ENCODE measurements at regions not wholly inside any gene's neighbourhood (a gene's known extent, or its start where the extent isn't known, plus 50 kb on each side); places are given as distances from the start of the nearest gene placed in this dataset.

DNA sequence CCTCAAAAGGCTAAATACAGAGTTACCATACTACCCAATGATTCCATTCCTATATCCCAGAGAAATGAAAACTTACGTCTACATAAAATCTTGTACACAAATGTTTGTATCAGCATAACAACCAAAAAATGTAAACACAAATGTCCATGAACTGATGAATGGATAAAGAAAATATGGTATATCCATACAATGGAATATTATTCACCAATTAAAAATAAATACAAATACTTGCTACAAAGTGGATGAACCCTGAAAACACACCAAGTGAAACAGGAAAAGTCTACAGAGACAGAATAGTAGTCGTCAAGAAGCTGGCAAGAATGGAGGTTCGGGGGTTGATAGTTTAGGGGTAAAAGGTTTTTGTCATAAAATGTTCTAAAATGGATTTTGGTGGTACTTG is 54.0 kb upstream of the ANKRD28 start:
- H3K4me1 ChIP-seq (ENCODE audit: insufficient read depth, insufficient read length): no peaks in the 10 kb centered on the region
- H3K9me3 ChIP-seq (ENCODE audit: insufficient read depth, low read length): peaks cover 13% of the 10 kb centered on the region
- no peak for TF ChIP-seq SUZ12 (IDR thresholded peaks at IDR 0.05; ENCODE audit: extremely low read depth, insufficient read depth, insufficient read length)
- TF ChIP-seq YY1 (IDR thresholded peaks at IDR 0.05; ENCODE audit: insufficient read depth, insufficient read length): no peak
- TF ChIP-seq ZNF274 (IDR thresholded peaks at IDR 0.05; ENCODE audit: low read depth, low read length): no peak
- no peaks in the 10 kb centered on the region for H3K27me3 ChIP-seq (ENCODE audit: insufficient read depth, insufficient read length)
- peaks cover 2% of the 10 kb centered on the region for H3K36me3 ChIP-seq (ENCODE audit: insufficient read depth, insufficient read length, low read length)
- DNase-seq (ENCODE audit: low read depth, low spot score): no peak
- H3K4me3 ChIP-seq (ENCODE audit: insufficient read length, low read depth): no peak overlapping the region
- H3K9ac ChIP-seq (ENCODE audit: insufficient read length, low read depth): no peak overlapping the region

DNA sequence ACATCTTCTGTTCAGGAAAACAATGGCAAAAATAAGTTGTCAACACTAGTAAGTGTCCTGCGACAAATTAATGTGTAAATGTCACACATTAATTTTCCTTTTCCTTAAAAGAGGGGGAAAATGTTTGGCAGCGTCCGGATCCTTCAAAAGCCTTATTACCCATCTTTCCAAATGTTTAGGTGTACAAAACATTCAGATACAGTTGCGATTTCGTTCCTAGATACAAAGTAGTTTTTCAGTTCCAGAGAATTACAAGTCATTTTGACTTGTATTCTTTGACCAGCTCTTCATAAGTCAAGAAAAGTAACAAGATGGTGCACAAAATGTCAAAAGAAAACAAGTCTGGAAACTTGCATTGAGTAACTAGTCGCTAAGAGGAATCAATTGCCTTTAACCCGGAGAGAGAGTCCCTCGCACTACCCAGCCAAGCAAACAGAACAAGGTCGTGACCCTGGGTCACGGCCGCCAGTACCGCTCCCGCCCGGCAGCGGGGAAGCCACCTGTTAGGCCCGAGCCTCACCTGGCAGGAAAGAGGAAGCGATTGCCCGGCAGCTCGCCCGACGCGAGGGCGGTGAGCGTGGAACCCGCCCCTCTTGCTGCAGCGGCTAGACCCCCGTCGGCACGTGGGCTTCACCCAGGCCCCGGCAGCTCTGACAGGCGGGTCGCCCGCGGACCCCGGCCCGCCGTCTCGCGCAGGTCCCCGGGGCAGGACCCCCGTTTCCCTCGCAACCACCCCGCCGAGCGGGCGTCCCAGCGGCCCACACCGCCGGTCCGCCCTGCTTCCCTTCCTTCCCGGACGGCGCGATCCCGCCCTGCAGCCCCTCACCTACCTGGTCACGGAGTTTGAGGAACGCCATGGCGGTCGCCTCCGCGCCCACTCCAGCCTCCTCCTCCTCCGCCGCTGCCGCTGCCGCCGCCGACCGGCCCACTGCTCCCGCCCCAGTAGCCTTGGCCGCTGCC is 61.0 kb upstream of the ANKRD28 start:
- no peaks in the 10 kb centered on the region for H3K36me3 ChIP-seq (ENCODE audit: insufficient read depth, insufficient read length, low read length)
- H3K4me3 ChIP-seq (ENCODE audit: insufficient read length, low read depth): peak overlapping the region; percentile 87
- peak overlapping the region; percentile 89 for H3K9ac ChIP-seq (ENCODE audit: insufficient read length, low read depth)
- H3K9me3 ChIP-seq (ENCODE audit: insufficient read depth, low read length): no peaks in the 10 kb centered on the region
- TF ChIP-seq YY1 (IDR thresholded peaks at IDR 0.05; ENCODE audit: insufficient read depth, insufficient read length) (no peak), ZNF274 (IDR thresholded peaks at IDR 0.05; ENCODE audit: low read depth, low read length) (no peak), SUZ12 (IDR thresholded peaks at IDR 0.05; ENCODE audit: extremely low read depth, insufficient read depth, insufficient read length) (no peak)
- H3K27me3 ChIP-seq (ENCODE audit: insufficient read depth, insufficient read length): no peaks in the 10 kb centered on the region
- peak; percentile 15 for DNase-seq (ENCODE audit: low read depth, low spot score)
- H3K4me1 ChIP-seq (ENCODE audit: insufficient read depth, insufficient read length): no peaks in the 10 kb centered on the region

DNA sequence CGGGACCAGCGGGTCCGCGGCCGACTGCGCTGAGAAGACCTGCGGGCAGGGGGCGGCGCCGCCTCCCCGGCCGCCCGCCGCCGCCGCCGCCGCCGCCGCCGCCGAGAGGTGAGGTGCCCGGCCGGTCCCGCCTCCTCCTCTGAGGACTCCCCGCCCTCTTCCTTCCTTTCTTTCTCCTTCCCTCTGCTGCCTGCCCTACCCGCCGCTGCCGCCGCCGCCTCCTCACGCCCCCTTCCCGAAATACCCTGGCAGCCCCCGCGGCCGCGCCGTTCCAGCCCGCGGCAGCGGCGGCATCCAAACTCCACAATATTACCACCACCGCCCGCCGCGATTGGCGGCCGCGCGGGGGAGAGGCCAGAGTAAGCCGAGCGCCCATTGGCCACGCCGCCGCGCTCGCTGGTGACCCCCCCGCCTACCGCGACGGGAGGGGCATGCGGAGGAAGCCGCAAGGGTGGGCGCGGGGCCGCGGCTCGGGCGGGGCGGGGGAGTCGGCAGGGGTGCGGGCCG is 61.8 kb upstream of the ANKRD28 start:
- Histone ChIP-seq H3K27me3 (ENCODE audit: insufficient read depth, insufficient read length) (no peaks in the 10 kb centered on the region), H3K36me3 (ENCODE audit: insufficient read depth, insufficient read length, low read length) (no peaks in the 10 kb centered on the region), H3K9me3 (ENCODE audit: insufficient read depth, low read length) (no peaks in the 10 kb centered on the region), H3K9ac (ENCODE audit: insufficient read length, low read depth) (peak overlapping the region; percentile 89), H3K4me1 (ENCODE audit: insufficient read depth, insufficient read length) (no peaks in the 10 kb centered on the region), H3K4me3 (ENCODE audit: insufficient read length, low read depth) (peak overlapping the region; percentile 87)
- peak; percentile 74 for DNase-seq (ENCODE audit: low read depth, low spot score)
- no peak for TF ChIP-seq ZNF274 (IDR thresholded peaks at IDR 0.05; ENCODE audit: low read depth, low read length)
- TF ChIP-seq YY1 (IDR thresholded peaks at IDR 0.05; ENCODE audit: insufficient read depth, insufficient read length): no peak
- TF ChIP-seq SUZ12 (IDR thresholded peaks at IDR 0.05; ENCODE audit: extremely low read depth, insufficient read depth, insufficient read length): no peak

DNA sequence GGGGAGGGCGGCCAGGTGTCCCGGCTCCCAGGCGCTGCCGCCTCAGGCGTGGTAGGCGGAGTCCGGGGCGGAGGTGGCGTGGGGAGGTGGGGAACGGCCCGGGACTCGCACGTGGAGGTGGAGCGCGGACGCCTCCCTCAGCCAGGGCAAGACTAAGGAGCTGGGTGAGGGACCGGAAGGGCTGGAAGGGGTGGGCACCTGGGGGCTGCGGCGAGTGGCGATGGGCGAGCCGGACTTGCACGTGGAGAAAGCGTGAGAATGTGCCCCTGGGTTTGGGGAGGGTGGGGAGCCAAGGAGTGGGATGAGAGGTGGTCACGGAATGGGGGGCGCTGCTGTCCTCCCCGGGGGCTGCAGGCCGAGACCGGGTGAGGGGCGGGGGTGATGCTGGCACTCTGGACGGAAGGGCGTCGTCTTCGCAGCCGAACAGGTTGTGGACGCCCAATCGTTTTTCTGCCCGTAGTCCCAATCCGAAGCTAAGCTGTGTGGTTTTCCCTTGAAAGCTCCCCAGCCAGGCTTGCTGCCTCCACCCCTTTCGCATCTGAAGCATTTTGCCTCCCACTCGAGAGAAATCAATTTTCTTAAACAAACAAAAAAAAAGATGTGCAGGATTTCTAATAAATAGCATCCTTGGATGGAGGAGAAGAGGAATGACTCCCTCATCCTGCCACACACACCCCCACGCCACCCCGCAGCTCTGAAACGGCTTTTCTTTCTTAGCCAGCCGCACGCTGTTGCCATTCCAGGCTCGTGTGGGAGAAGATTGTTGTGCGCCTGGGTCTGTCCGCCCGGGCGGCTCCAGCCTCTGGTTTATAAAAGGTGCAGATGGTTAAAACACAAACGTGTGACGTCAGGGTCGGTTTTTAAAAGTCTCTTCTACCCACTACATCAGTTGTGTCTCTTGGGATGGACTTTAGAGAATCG is 62.5 kb upstream of the ANKRD28 start:
- Histone ChIP-seq H3K27me3 (ENCODE audit: insufficient read depth, insufficient read length) (no peaks in the 10 kb centered on the region), H3K9ac (ENCODE audit: insufficient read length, low read depth) (peak overlapping the region; percentile 83), H3K4me3 (ENCODE audit: insufficient read length, low read depth) (peak overlapping the region; percentile 62), H3K4me1 (ENCODE audit: insufficient read depth, insufficient read length) (no peaks in the 10 kb centered on the region), H3K36me3 (ENCODE audit: insufficient read depth, insufficient read length, low read length) (no peaks in the 10 kb centered on the region), H3K9me3 (ENCODE audit: insufficient read depth, low read length) (no peaks in the 10 kb centered on the region; the same call in 1 of the 2 replicates)
- TF ChIP-seq SUZ12 (IDR thresholded peaks at IDR 0.05; ENCODE audit: extremely low read depth, insufficient read depth, insufficient read length) (no peak), ZNF274 (IDR thresholded peaks at IDR 0.05; ENCODE audit: low read depth, low read length) (no peak), YY1 (IDR thresholded peaks at IDR 0.05; ENCODE audit: insufficient read depth, insufficient read length) (no peak)
- peak; percentile 18 for DNase-seq (ENCODE audit: low read depth, low spot score)

DNA sequence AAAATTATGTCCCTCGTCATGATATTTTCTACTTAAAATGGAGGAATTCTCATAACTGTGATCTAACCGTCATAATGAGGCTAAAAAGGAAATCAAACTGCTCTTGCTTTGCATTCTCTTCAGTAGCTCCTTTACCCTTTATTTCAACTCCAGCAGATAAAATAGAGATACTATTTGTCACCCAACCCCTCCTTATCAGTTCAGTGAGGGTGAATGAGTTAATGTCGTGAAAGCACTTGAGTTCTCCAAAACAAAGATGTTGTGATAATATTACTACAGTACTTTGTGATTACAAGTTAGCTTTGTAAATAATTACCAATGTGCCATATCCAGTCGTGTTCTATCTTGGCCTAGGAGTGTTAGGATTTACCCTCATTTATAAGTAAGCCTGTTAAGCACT is 63.4 kb upstream of the ANKRD28 start:
- Histone ChIP-seq H3K9ac (ENCODE audit: insufficient read length, low read depth) (peak overlapping the region; percentile 83), H3K27me3 (ENCODE audit: insufficient read depth, insufficient read length) (no peaks in the 10 kb centered on the region), H3K4me3 (ENCODE audit: insufficient read length, low read depth) (no peak overlapping the region), H3K9me3 (ENCODE audit: insufficient read depth, low read length) (no peaks in the 10 kb centered on the region; the same call in 1 of the 2 replicates), H3K36me3 (ENCODE audit: insufficient read depth, insufficient read length, low read length) (no peaks in the 10 kb centered on the region), H3K4me1 (ENCODE audit: insufficient read depth, insufficient read length) (no peaks in the 10 kb centered on the region)
- TF ChIP-seq ZNF274 (IDR thresholded peaks at IDR 0.05; ENCODE audit: low read depth, low read length) (no peak), YY1 (IDR thresholded peaks at IDR 0.05; ENCODE audit: insufficient read depth, insufficient read length) (no peak), SUZ12 (IDR thresholded peaks at IDR 0.05; ENCODE audit: extremely low read depth, insufficient read depth, insufficient read length) (no peak)
- DNase-seq (ENCODE audit: low read depth, low spot score): no peak

DNA sequence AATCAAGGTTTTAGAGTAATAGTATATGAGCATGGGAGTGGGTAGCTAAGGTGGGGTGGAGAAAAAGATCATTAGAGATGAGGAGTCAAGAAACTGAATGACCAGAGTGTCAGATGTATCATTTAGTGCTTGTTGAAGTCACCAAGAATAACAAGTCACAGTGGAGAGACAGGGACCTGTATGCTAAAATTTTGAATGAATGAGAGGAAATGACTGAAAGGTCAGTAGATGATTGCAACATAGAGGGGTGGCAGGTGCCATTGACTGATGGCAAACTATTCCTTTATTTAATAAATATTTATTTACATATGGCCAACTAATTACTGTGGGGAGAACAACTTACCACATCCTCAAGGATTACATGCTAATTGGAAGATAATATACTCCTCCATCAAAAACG is 75.0 kb upstream of the ANKRD28 start:
- Histone ChIP-seq H3K4me1 (ENCODE audit: insufficient read depth, insufficient read length) (no peaks in the 10 kb centered on the region), H3K4me3 (ENCODE audit: insufficient read length, low read depth) (no peak overlapping the region), H3K36me3 (ENCODE audit: insufficient read depth, insufficient read length, low read length) (no peaks in the 10 kb centered on the region), H3K9me3 (ENCODE audit: insufficient read depth, low read length) (no peaks in the 10 kb centered on the region), H3K9ac (ENCODE audit: insufficient read length, low read depth) (no peak overlapping the region), H3K27me3 (ENCODE audit: insufficient read depth, insufficient read length) (no peaks in the 10 kb centered on the region)
- DNase-seq (ENCODE audit: low read depth, low spot score): no peak
- TF ChIP-seq ZNF274 (IDR thresholded peaks at IDR 0.05; ENCODE audit: low read depth, low read length) (no peak), SUZ12 (IDR thresholded peaks at IDR 0.05; ENCODE audit: extremely low read depth, insufficient read depth, insufficient read length) (no peak)
